DND-41 (cell line): ENCODE measurements at regions not wholly inside any gene's neighbourhood (a gene's known extent, or its start where the extent isn't known, plus 50 kb on each side); places are given as distances from the start of the nearest gene placed in this dataset.
A peak's percentile ranks its signal among the peaks of the same experiment; 100 is the strongest.

Source experiments
- ATAC-seq: fragments of 200-7000 bp; cut with Tn5 transposase; 3 replicates; pipeline ENCODE4 v1.9.1; 2021; ENCODE audit warnings: low read depth; ENCODE audit not compliant: insufficient read depth
- DNase-seq: peaks from one replicate; pipeline ENCODE4 v3.0.0-alpha.2; 2020
- H2AFZ ChIP-seq: 2 replicates; pipeline ENCODE4 v1.6.0; 2012; ENCODE audit warnings: low read depth, low read length
- H3K27ac ChIP-seq: 2 replicates; pipeline ENCODE4 v1.5.1; 2012; ENCODE audit warnings: low read length, inconsistent platforms
- H3K27me3 ChIP-seq: fragments of 200-600 bp; sonication (generic); 2 replicates; pipeline ENCODE4 v1.6.0; 2012; ENCODE audit warnings: low read length, mild to moderate bottlenecking, inconsistent platforms; ENCODE audit not compliant: insufficient read depth, poor library complexity
- H3K36me3 ChIP-seq: 2 replicates; pipeline ENCODE4 v1.5.1; 2012; ENCODE audit warnings: low read length, inconsistent platforms; ENCODE audit not compliant: insufficient read depth
- H3K4me1 ChIP-seq: 2 replicates; pipeline ENCODE4 v1.5.1; 2012; ENCODE audit warnings: mild to moderate bottlenecking, low read length; ENCODE audit not compliant: insufficient read depth
- H3K4me2 ChIP-seq: 2 replicates; pipeline ENCODE4 v1.6.0; 2012; ENCODE audit warnings: mild to moderate bottlenecking, moderate library complexity, low read length, inconsistent platforms; ENCODE audit not compliant: insufficient read depth
- H3K4me3 ChIP-seq, 2 experiments: fragments of 200-600 bp in 1 of 2; shearing (Covaris generic) in 1 of 2; 2 replicates each; pipeline ENCODE4 v1.5.1; 2012 to 2016; ENCODE audit warnings: inconsistent platforms in 2 of 2, low read length in 2 of 2, mild to moderate bottlenecking in 2 of 2, low read depth in 1 of 2, moderate library complexity in 1 of 2
- H3K79me2 ChIP-seq: 2 replicates; pipeline ENCODE4 v1.6.0; 2012; ENCODE audit warnings: low read length, inconsistent platforms; ENCODE audit not compliant: insufficient read depth
- H3K9ac ChIP-seq: 2 replicates; pipeline ENCODE4 v1.6.0; 2012; ENCODE audit warnings: low read depth, mild to moderate bottlenecking, inconsistent platforms, low read length, moderate library complexity
- H3K9me3 ChIP-seq: 2 replicates; pipeline ENCODE4 v1.5.1; 2012; ENCODE audit warnings: low read length, moderate library complexity, mild to moderate bottlenecking, inconsistent platforms; ENCODE audit not compliant: insufficient read depth, severe bottlenecking
- H4K20me1 ChIP-seq: 2 replicates; pipeline ENCODE4 v1.6.0; 2012; ENCODE audit warnings: low read length; ENCODE audit not compliant: insufficient read depth
- CTCF ChIP-seq: IDR thresholded peaks from 2 replicates; pipeline ENCODE4 v1.5.1; 2012; ENCODE audit warnings: borderline replicate concordance, low read length, moderate library complexity, mild to moderate bottlenecking; ENCODE audit not compliant: poor library complexity, severe bottlenecking; ENCODE audit errors: extremely low read depth
- EZH2 ChIP-seq: IDR thresholded peaks from 3 replicates; pipeline ENCODE4 v1.6.1; 2012; ENCODE audit warnings: borderline replicate concordance, low read depth, mild to moderate bottlenecking, moderate library complexity, low read length, inconsistent platforms; ENCODE audit not compliant: severe bottlenecking

GRCh38 chr3:72347819-72348319, 500.4 kb downstream of the SHQ1 start:
- no peak overlapping the region for H3K27ac ChIP-seq
- DNase-seq (peak; percentile 20), ATAC-seq (peak; percentile 42)
- TF ChIP-seq EZH2, result no peak
- TF ChIP-seq CTCF, result no peak
- no peaks in the 10 kb centered on the region for H3K4me1 ChIP-seq
- H3K36me3 ChIP-seq, result no peaks in the 10 kb centered on the region
- H2AFZ ChIP-seq, result no peak overlapping the region
- no peaks in the 10 kb centered on the region for H3K27me3 ChIP-seq
- H3K4me3 ChIP-seq, result no peak overlapping the region
- no peak overlapping the region for H3K4me2 ChIP-seq
- H4K20me1 ChIP-seq, result no peaks in the 10 kb centered on the region
- H3K9ac ChIP-seq, result no peak overlapping the region
- H3K9me3 ChIP-seq, result no peaks in the 10 kb centered on the region
- H3K79me2 ChIP-seq, result no peaks in the 10 kb centered on the region

GRCh38 chr3:72346526-72346926, 501.7 kb downstream of the SHQ1 start:
- Histone ChIP-seq H4K20me1 (no peaks in the 10 kb centered on the region), H3K4me2 (no peak overlapping the region), H3K36me3 (no peaks in the 10 kb centered on the region), H3K4me3 (no peak overlapping the region), H2AFZ (no peak overlapping the region), H3K27ac (no peak overlapping the region), H3K79me2 (no peaks in the 10 kb centered on the region), H3K27me3 (no peaks in the 10 kb centered on the region), H3K9ac (no peak overlapping the region), H3K9me3 (no peaks in the 10 kb centered on the region), H3K4me1 (no peaks in the 10 kb centered on the region)
- no peak for TF ChIP-seq CTCF
- TF ChIP-seq EZH2, result no peak
- ATAC-seq (no peak), DNase-seq (no peak)

GRCh38 chr3:72345980-72346379, 502.3 kb downstream of the SHQ1 start:
- H3K79me2 ChIP-seq, result no peaks in the 10 kb centered on the region
- no peaks in the 10 kb centered on the region for H4K20me1 ChIP-seq
- H2AFZ ChIP-seq, result no peak overlapping the region
- no peak overlapping the region for H3K4me3 ChIP-seq
- no peak overlapping the region for H3K27ac ChIP-seq
- no peak overlapping the region for H3K4me2 ChIP-seq
- TF ChIP-seq EZH2 (no peak), CTCF (no peak)
- no peaks in the 10 kb centered on the region for H3K27me3 ChIP-seq
- no peaks in the 10 kb centered on the region for H3K9me3 ChIP-seq
- no peak for DNase-seq
- no peak overlapping the region for H3K9ac ChIP-seq
- H3K4me1 ChIP-seq, result no peaks in the 10 kb centered on the region
- H3K36me3 ChIP-seq, result no peaks in the 10 kb centered on the region
- ATAC-seq, result no peak

- DNase-seq (peak; percentile 22), ATAC-seq (peak; percentile 70)
- H3K27ac ChIP-seq, result no peak overlapping the region
- no peaks in the 10 kb centered on the region for H3K4me1 ChIP-seq
- no peak overlapping the region for H3K4me2 ChIP-seq
- no peak overlapping the region for H3K4me3 ChIP-seq
- no peak overlapping the region for H2AFZ ChIP-seq
- H3K36me3 ChIP-seq, result no peaks in the 10 kb centered on the region
- H3K27me3 ChIP-seq, result no peaks in the 10 kb centered on the region
- H3K9me3 ChIP-seq, result no peaks in the 10 kb centered on the region
- H4K20me1 ChIP-seq, result no peaks in the 10 kb centered on the region
- H3K79me2 ChIP-seq, result no peaks in the 10 kb centered on the region
- H3K9ac ChIP-seq, result no peak overlapping the region
- TF ChIP-seq CTCF (no peak), EZH2 (no peak)
Observed at GRCh38 chr3:72345237-72345878, 502.9 kb downstream of the SHQ1 start.
